H1 (cell line): ENCODE measurements at regions not wholly inside any gene's neighbourhood (a gene's known extent, or its start where the extent isn't known, plus 50 kb on each side); places are given as distances from the start of the nearest gene placed in this dataset.

Source experiments
- CTCF ChIA-PET: fragments of 300-600 bp; sonication (Branson Sonifier 250); formaldehyde crosslinking; loops from one replicate; lab custom pipeline; 2021; ENCODE audit not compliant: partially characterized antibody; lab: Charles Lee
- POLR2A ChIA-PET: fragments of 300-600 bp; sonication (Branson Sonifier 250); formaldehyde crosslinking; loops from one replicate; lab custom pipeline; 2021; ENCODE audit warnings: inconsistent platforms; ENCODE audit not compliant: partially characterized antibody; lab: Charles Lee
- DNase-seq, 2 experiments: peaks; one replicate each; pipeline versions ENCODE4 v3.0.0 to v3.0.0-alpha.2; 2010 to 2022; ENCODE audit warnings: low spot score in 2 of 2, low read depth in 1 of 2, mixed read lengths in 1 of 2
- FAIRE-seq: peaks from 2 replicates; lab custom pipeline; 2011; peaks lifted over from hg19 to GRCh38; lab: Jason Lieb, UNC
- H2AFZ ChIP-seq: 2 replicates; pipeline ENCODE4 v1.8.1; 2012; ENCODE audit warnings: low read length, inconsistent platforms
- H2AK5ac ChIP-seq: 2 replicates; pipeline ENCODE4 v1.6.1; 2013; ENCODE audit warnings: low read depth, low read length
- H2BK120ac ChIP-seq: replicated peaks from 2 replicates; pipeline ENCODE3; 2013; ENCODE audit warnings: low read depth, low read length, inconsistent platforms
- H2BK12ac ChIP-seq: 2 replicates; pipeline ENCODE4 v1.6.1; 2013; ENCODE audit warnings: low read depth, low read length
- H2BK15ac ChIP-seq: 2 replicates; pipeline ENCODE4 v1.6.1; 2013; ENCODE audit warnings: low read length
- H2BK20ac ChIP-seq: 2 replicates; pipeline ENCODE4 v1.6.1; 2013; ENCODE audit warnings: low read length
- H2BK5ac ChIP-seq: 2 replicates; pipeline ENCODE4 v1.6.1; 2013; ENCODE audit warnings: low read depth, low read length
- H3K14ac ChIP-seq: 2 replicates; pipeline ENCODE4 v1.6.1; 2013; ENCODE audit warnings: inconsistent platforms; ENCODE audit not compliant: insufficient read length
- H3K18ac ChIP-seq: 2 replicates; pipeline ENCODE4 v1.6.1; 2013; ENCODE audit warnings: low read length; ENCODE audit errors: extremely low read depth
- H3K23ac ChIP-seq: 2 replicates; pipeline ENCODE4 v1.6.1; 2013; ENCODE audit warnings: inconsistent platforms; ENCODE audit not compliant: insufficient read length
- H3K23me2 ChIP-seq: 2 replicates; pipeline ENCODE4 v1.6.1; 2013; ENCODE audit warnings: low read depth, low read length
- H3K27ac ChIP-seq: 2 replicates; pipeline ENCODE4 v1.6.1; 2011; ENCODE audit warnings: low read depth, low read length, inconsistent platforms
- H3K27me3 ChIP-seq, 4 experiments: replicated peaks in 1 of 4; 1 replicate in 1 of 4; 2 replicates in 3 of 4; pipeline versions ENCODE4 v1.6.1 to v1.8.1; 2011 to 2013; ENCODE audit warnings: low read length in 3 of 4, mild to moderate bottlenecking in 3 of 4, inconsistent platforms in 2 of 4, mixed read lengths in 2 of 4, moderate library complexity in 1 of 4; ENCODE audit not compliant: control insufficient read depth in 3 of 4, insufficient read depth in 3 of 4; ENCODE audit errors: extremely low read depth in 1 of 4
- H3K36me3 ChIP-seq, 4 experiments: 2 replicates each; pipeline versions ENCODE4 v1.6.1 to v1.8.1; 2011 to 2013; ENCODE audit warnings: mild to moderate bottlenecking in 4 of 4, low read length in 3 of 4, moderate library complexity in 2 of 4, control low read depth in 1 of 4, inconsistent platforms in 1 of 4; ENCODE audit not compliant: insufficient read depth in 4 of 4, control insufficient read depth in 2 of 4
- H3K4ac ChIP-seq: replicated peaks from 2 replicates; pipeline ENCODE3; 2013; ENCODE audit warnings: low read length, low read depth, mixed read lengths, inconsistent platforms; ENCODE audit not compliant: insufficient read length
- H3K4me1 ChIP-seq, 4 experiments: replicated peaks in 1 of 4; 1 replicate in 1 of 4; 2 replicates in 3 of 4; pipeline versions ENCODE4 v1.6.1 to v1.8.1; 2011 to 2013; ENCODE audit warnings: low read length in 3 of 4, inconsistent platforms in 2 of 4, mixed read lengths in 1 of 4; ENCODE audit not compliant: insufficient read depth in 4 of 4, control insufficient read depth in 3 of 4
- H3K4me2 ChIP-seq, 2 experiments: 2 replicates each; pipeline versions ENCODE4 v1.6.1 to v1.8.1; 2011 to 2013; ENCODE audit warnings: low read depth in 2 of 2, low read length in 2 of 2, control low read depth in 1 of 2, inconsistent platforms in 1 of 2, mild to moderate bottlenecking in 1 of 2; ENCODE audit not compliant: insufficient read depth in 1 of 2
- H3K4me3 ChIP-seq, 4 experiments: fragments of 200-600, 300-600 bp in 1 of 4; sonication (generic), shearing (Covaris generic), sonication (Bioruptor Twin) in 1 of 4; 2 replicates each; pipeline versions ENCODE4 v1.5.1 to v1.8.1; 2011 to 2016; ENCODE audit warnings: low read length in 4 of 4, low read depth in 3 of 4, control low read depth in 2 of 4, inconsistent platforms in 2 of 4, mild to moderate bottlenecking in 2 of 4, mixed read lengths in 1 of 4, moderate library complexity in 1 of 4; ENCODE audit not compliant: insufficient read depth in 2 of 4; ENCODE audit errors: extremely low read depth in 1 of 4
- H3K56ac ChIP-seq: replicated peaks from 2 replicates; pipeline ENCODE3; 2013; ENCODE audit warnings: low read depth, mild to moderate bottlenecking, mixed read lengths, low read length, inconsistent platforms; ENCODE audit not compliant: insufficient read length
- H3K79me1 ChIP-seq: 2 replicates; pipeline ENCODE4 v1.6.1; 2013; ENCODE audit warnings: low read depth, low read length, control low read depth
- H3K79me2 ChIP-seq, 2 experiments: 2 replicates each; pipeline versions ENCODE4 v1.6.1 to v1.8.1; 2012 to 2013; ENCODE audit warnings: low read length in 2 of 2, mild to moderate bottlenecking in 2 of 2, inconsistent platforms in 1 of 2; ENCODE audit not compliant: insufficient read depth in 2 of 2, control insufficient read depth in 1 of 2
- H3K9ac ChIP-seq, 4 experiments: replicated peaks in 1 of 4; 1 replicate in 1 of 4; 2 replicates in 3 of 4; pipeline versions ENCODE4 v1.6.1 to v1.8.1; 2011 to 2013; ENCODE audit warnings: low read depth in 3 of 4, low read length in 3 of 4, control low read depth in 2 of 4, mild to moderate bottlenecking in 2 of 4, moderate library complexity in 2 of 4, inconsistent platforms in 1 of 4; ENCODE audit errors: extremely low read depth in 1 of 4
- H3K9me3 ChIP-seq, 2 experiments: 2 replicates each; pipeline versions ENCODE4 v1.6.1 to v1.8.1; 2012 to 2013; ENCODE audit warnings: mild to moderate bottlenecking in 2 of 2, moderate library complexity in 2 of 2, control low read depth in 1 of 2, inconsistent platforms in 1 of 2, low read depth in 1 of 2, low read length in 1 of 2, mixed read lengths in 1 of 2; ENCODE audit not compliant: insufficient read depth in 2 of 2
- H4K20me1 ChIP-seq, 2 experiments: replicated peaks in 1 of 2; 2 replicates each; pipeline versions ENCODE3 to v1.8.1; 2011 to 2013; ENCODE audit warnings: inconsistent platforms in 2 of 2, low read length in 2 of 2, mild to moderate bottlenecking in 1 of 2; ENCODE audit not compliant: insufficient read depth in 2 of 2, control insufficient read depth in 1 of 2
- H4K5ac ChIP-seq: 2 replicates; pipeline ENCODE4 v1.6.1; 2013; ENCODE audit warnings: low read length, low read depth, mixed read lengths, inconsistent platforms; ENCODE audit not compliant: insufficient read length
- H4K8ac ChIP-seq: 2 replicates; pipeline ENCODE4 v1.8.0; 2013; ENCODE audit warnings: mild to moderate bottlenecking, moderate library complexity, low read length, inconsistent platforms; ENCODE audit not compliant: insufficient read depth; ENCODE audit errors: extremely low read depth
- H4K91ac ChIP-seq: replicated peaks from 2 replicates; pipeline ENCODE3; 2013; ENCODE audit warnings: low read length, mixed read lengths, inconsistent platforms; ENCODE audit not compliant: insufficient read length
- ASH2L ChIP-seq: fragments of 200-600, 300-600 bp; sonication (generic); IDR thresholded peaks from one replicate; pipeline ENCODE4 v1.7.1; 2017; ENCODE audit warnings: low read length
- CBX5 ChIP-seq: fragments of 300-800, 300-1000 bp; sonication (generic); IDR thresholded peaks from 2 replicates; pipeline ENCODE4 v1.7.1; 2016; ENCODE audit warnings: antibody characterized with exemption, low read length, low read depth
- GABPA ChIP-seq: IDR thresholded peaks from 2 replicates; pipeline ENCODE4 v1.6.1; 2011; ENCODE audit warnings: mild to moderate bottlenecking, low read length, moderate library complexity, borderline replicate concordance; ENCODE audit not compliant: insufficient read depth
- HDAC2 ChIP-seq, 2 experiments: fragments of 300-600 bp in 1 of 2; sonication (generic) in 1 of 2; IDR thresholded peaks; 2 replicates each; pipeline ENCODE4 v1.6.1; 2011 to 2012; ENCODE audit warnings: low read depth in 2 of 2, low read length in 2 of 2, mild to moderate bottlenecking in 2 of 2, moderate library complexity in 2 of 2, borderline replicate concordance in 1 of 2, inconsistent platforms in 1 of 2
- KDM5A ChIP-seq: fragments of 200-600 bp; IDR thresholded peaks from 2 replicates; pipeline ENCODE4 v1.7.1; 2012; ENCODE audit warnings: mild to moderate bottlenecking, low read length, inconsistent platforms, mixed read lengths
- NANOG ChIP-seq: IDR thresholded peaks from 2 replicates; pipeline ENCODE4 v1.6.1; 2011; ENCODE audit warnings: low read length, low read depth, mild to moderate bottlenecking, inconsistent platforms; ENCODE audit not compliant: insufficient read depth, poor library complexity, severe bottlenecking
- SIX5 ChIP-seq: IDR thresholded peaks from 2 replicates; pipeline ENCODE4 v1.6.1; 2011; ENCODE audit warnings: mild to moderate bottlenecking, low read depth, low read length
- SUZ12 ChIP-seq: fragments of 200-600 bp; sonication (generic); IDR thresholded peaks from 2 replicates; pipeline ENCODE4 v1.6.1; 2012; ENCODE audit warnings: mild to moderate bottlenecking, inconsistent platforms, low read length, moderate library complexity, mixed read lengths
- USF2 ChIP-seq: IDR thresholded peaks from 2 replicates; pipeline ENCODE4 v1.6.1; 2011; ENCODE audit warnings: low read length, improper control_type of control experiment
- WGBS, 2 experiments: shearing (Covaris generic) in 1 of 2; methylation state at CpG; one replicate each; pipeline versions ENCODE4 v1.1.6 to v1.1.7; 2013 to 2015; ENCODE audit warnings: low lambda C conversion rate in 2 of 2, mixed read lengths in 2 of 2, inconsistent platforms in 1 of 2, low coverage in 1 of 2, missing lambda C conversion rate in 1 of 2; ENCODE audit not compliant: insufficient replicate concordance in 2 of 2, insufficient coverage in 1 of 2, insufficient read length in 1 of 2; ENCODE audit errors: extremely low coverage in 1 of 2, missing lambda C conversion rate in 1 of 2; 5-methylcytosine and 5-hydroxymethylcytosine counted together

- Histone ChIP-seq H2BK5ac (no peak overlapping the region), H3K79me1 (no peaks in the 10 kb centered on the region), H3K23ac (no peak overlapping the region), H3K79me2 (no peaks in the 10 kb centered on the region), H4K20me1 (no peaks in the 10 kb centered on the region), H4K8ac (no peak overlapping the region), H3K36me3 (no peaks in the 10 kb centered on the region), H3K14ac (no peak overlapping the region), H3K27ac (no peak overlapping the region), H2BK120ac (no peak overlapping the region), H4K5ac (no peak overlapping the region), H3K4me3 (no peak overlapping the region), H3K4me2 (no peak overlapping the region), H4K91ac (peak overlapping the region; percentile 81), H2AFZ (no peak overlapping the region; the same call in 1 of the 2 replicates), H3K9ac (no peak overlapping the region), H2BK20ac (no peak overlapping the region), H2AK5ac (peak overlapping the region; percentile 65; the same call in 1 of the 2 replicates), H3K23me2 (no peaks in the 10 kb centered on the region), H3K4ac (no peak overlapping the region), H2BK15ac (peak overlapping the region; percentile 37; the same call in 1 of the 2 replicates), H3K27me3 (no peaks in the 10 kb centered on the region), H3K18ac (peak overlapping the region; percentile 53; the same call in 1 of the 2 replicates), H3K4me1 (peaks cover 0 to 19% (median 11%) of the 10 kb centered on the region in 4 experiments; a peak in 5 of 7 replicates), H3K56ac (no peak overlapping the region), H2BK12ac (peak overlapping the region; percentile 91; the same call in 1 of the 2 replicates), H3K9me3 (no peaks in the 10 kb centered on the region)
- FAIRE-seq (no peak), DNase-seq (peak in 1 of 2 experiments; percentile 40)
- no peak for TF ChIP-seq KDM5A
- TF ChIP-seq ASH2L, result no peak
- TF ChIP-seq HDAC2 (IDR thresholded peaks at IDR 0.05; ENCODE audit: borderline replicate concordance in 1 of 2, low read depth in 2 of 2, low read length in 2 of 2), result no peak
- TF ChIP-seq USF2, result no peak
- TF ChIP-seq NANOG, result no peak
- no peak for TF ChIP-seq CBX5
- no peak for TF ChIP-seq SIX5
- TF ChIP-seq GABPA, result no peak
- no peak for TF ChIP-seq SUZ12
- ChIA-PET POLR2A (no interaction called here), CTCF (interaction anchor here (0.6 to 1.3 kb wide), 4 partner anchors 12 to 333 kb away, joined by 3 read pairs; no protein-coding TSS in a partner anchor)
- WGBS, 2 experiments, result 84% methylated on average over 14 of the region's 14 CpGs; no CpG with 5 or more reads in 1 of the 2 experiments
These were observed 500.7 kb downstream of the TCERG1L start for GRCh38 chr10:130810856-130811255.
